ENCODE measurements at regions not wholly inside any gene's neighbourhood (a gene's known extent, or its start where the extent isn't known, plus 50 kb on each side); places are given as distances from the start of the nearest gene placed in this dataset.

- TF ChIP-seq IRF9 (tag; IDR thresholded peaks at IDR 0.05) (no peak), ZNF224 (CRISPR knock-in tag; IDR thresholded peaks at IDR 0.05) (no peak), CREB1 (IDR thresholded peaks at IDR 0.05) (no peak; the same call in 1 of the 2 replicates), CREB1 (CRISPR knock-in tag; IDR thresholded peaks at IDR 0.05) (peak; percentile 56; the same call in 1 of the 2 replicates), POLR2A (conservative IDR thresholded peaks at IDR 0.05) (no peak), HNRNPUL1 (IDR thresholded peaks at IDR 0.05; ENCODE audit: low read length) (no peak), ATF3 (IDR thresholded peaks at IDR 0.05) (0 out of 2 replicates have a peak, but pooled peaks have one; percentile 13), ATF3 (CRISPR knock-in tag; conservative IDR thresholded peaks at IDR 0.05) (no peak), SMC3 (conservative IDR thresholded peaks at IDR 0.05; ENCODE audit: insufficient read depth, low read depth, low read length) (peak; percentile 78), SNAPC5 (CRISPR knock-in tag; IDR thresholded peaks at IDR 0.05) (no peak), NCOA4 (IDR thresholded peaks at IDR 0.05; ENCODE audit: partially characterized antibody) (no peak), ATF1 (CRISPR knock-in tag; IDR thresholded peaks at IDR 0.05) (no peak), ATF1 (tag; IDR thresholded peaks at IDR 0.05) (peak; percentile 64; the same call in 1 of the 2 replicates), RBM22 (IDR thresholded peaks at IDR 0.05; ENCODE audit: low read depth, low read length, poor library complexity, severe bottlenecking) (no peak), ILF3 (IDR thresholded peaks at IDR 0.05; ENCODE audit: borderline replicate concordance) (no peak), CXXC5 (CRISPR knock-in tag; IDR thresholded peaks at IDR 0.05) (no peak), ZFP30 (CRISPR knock-in tag; IDR thresholded peaks at IDR 0.05; ENCODE audit: borderline replicate concordance) (no peak), ARID3A (IDR thresholded peaks at IDR 0.05; ENCODE audit: borderline replicate concordance, low read depth, low read length) (0 out of 2 replicates have a peak, but pooled peaks have one; percentile 33), CBX1 (IDR thresholded peaks at IDR 0.05; ENCODE audit: low read depth) (peak; percentile 80; the same call in 1 of the 2 replicates), FOXP1 (CRISPR knock-in tag; IDR thresholded peaks at IDR 0.05) (0 out of 2 replicates have a peak, but pooled peaks have one; percentile 29), TAF1 (IDR thresholded peaks at IDR 0.05; ENCODE audit: control insufficient read depth, extremely low read depth, insufficient read depth, low read length, severe bottlenecking) (no peak), KLF16 (IDR thresholded peaks at IDR 0.05) (0 out of 2 replicates have a peak, but pooled peaks have one; percentile 20), FOXA3 (CRISPR knock-in tag; conservative IDR thresholded peaks at IDR 0.05 in 1 of 2, IDR thresholded peaks at IDR 0.05 in 1 of 2) (0 out of 4 replicates have a peak, but pooled peaks of 1 of the 2 experiments have one; percentile 20), RBM15 (IDR thresholded peaks at IDR 0.05; ENCODE audit: insufficient read depth, low read length) (no peak), CREM (IDR thresholded peaks at IDR 0.05; ENCODE audit: low read depth) (peak; percentile 44), SP2 (IDR thresholded peaks at IDR 0.05; ENCODE audit: extremely low read depth, low read depth, low read length, poor library complexity, severe bottlenecking) (no peak)
Measured at GRCh38 chr13:90867336-90867683, 480.2 kb upstream of the MIR17HG start (continued).

All from K562 (cell line).